C4-2B (cell line): ENCODE measurements at regions not wholly inside any gene's neighbourhood (a gene's known extent, or its start where the extent isn't known, plus 50 kb on each side); places are given as distances from the start of the nearest gene placed in this dataset.

Experiments used
- CTCF ChIP-seq: fragments of 450-650 bp; conservative IDR thresholded peaks from 2 replicates; pipeline ENCODE4 v1.5.1; 2017; ENCODE audit warnings: mild to moderate bottlenecking
- ZFX ChIP-seq: fragments of 450-650 bp; IDR thresholded peaks from 2 replicates; pipeline ENCODE4 v1.6.1; 2017

- TF ChIP-seq ZFX (no peak), CTCF (no peak)
These were observed 86.9 kb upstream of the PITX1 start for GRCh38 chr5:135120951-135121350.
